Hepatocyte (in vitro differentiated cells): ENCODE measurements at regions not wholly inside any gene's neighbourhood (a gene's known extent, or its start where the extent isn't known, plus 50 kb on each side); places are given as distances from the start of the nearest gene placed in this dataset.

Source experiments
- DNase-seq: peaks from one replicate; pipeline ENCODE4 v3.0.0-alpha.2; 2016; ENCODE audit warnings: low spot score
- H2AFZ ChIP-seq: fragments of 200-600 bp; sonication (generic); 2 replicates; pipeline ENCODE4 v1.6.0; 2016; ENCODE audit warnings: antibody characterized with exemption, mild to moderate bottlenecking
- H3K27ac ChIP-seq: fragments of 200-600 bp; sonication (generic); 2 replicates; pipeline ENCODE4 v1.5.1; 2016; ENCODE audit warnings: mild to moderate bottlenecking
- H3K27me3 ChIP-seq: fragments of 200-600 bp; sonication (generic); 2 replicates; pipeline ENCODE4 v1.6.1; 2016
- H3K36me3 ChIP-seq: fragments of 200-600 bp; sonication (generic); replicated peaks from 2 replicates; pipeline ENCODE4 v1.5.1; 2016; ENCODE audit warnings: low read depth; ENCODE audit not compliant: insufficient read depth
- H3K4me1 ChIP-seq: fragments of 200-600 bp; sonication (generic); 2 replicates; pipeline ENCODE4 v1.5.1; 2016; ENCODE audit warnings: mild to moderate bottlenecking, moderate library complexity; ENCODE audit not compliant: insufficient read depth
- H3K4me2 ChIP-seq: fragments of 200-600 bp; sonication (generic); 2 replicates; pipeline ENCODE4 v1.6.0; 2016
- H3K4me3 ChIP-seq: fragments of 200-600 bp; sonication (generic); 2 replicates; pipeline ENCODE4 v1.5.1; 2016; ENCODE audit warnings: mild to moderate bottlenecking
- H3K79me2 ChIP-seq: fragments of 200-600 bp; sonication (generic); 2 replicates; pipeline ENCODE4 v1.6.0; 2017; ENCODE audit warnings: mild to moderate bottlenecking
- H3K9me2 ChIP-seq: fragments of 200-600 bp; sonication (generic); replicated peaks from 2 replicates; pipeline ENCODE4 v1.6.0; 2017; ENCODE audit warnings: mild to moderate bottlenecking; ENCODE audit not compliant: insufficient read depth
- H3K9me3 ChIP-seq: fragments of 200-600 bp; sonication (generic); 2 replicates; pipeline ENCODE4 v1.5.1; 2016; ENCODE audit warnings: low read depth, mild to moderate bottlenecking
- H4K20me1 ChIP-seq: fragments of 200-600 bp; sonication (generic); 2 replicates; pipeline ENCODE4 v1.6.0; 2016; ENCODE audit warnings: mild to moderate bottlenecking; ENCODE audit not compliant: insufficient read depth, poor library complexity, severe bottlenecking
- CTCF ChIP-seq: fragments of 200-600 bp; sonication (generic); IDR thresholded peaks from 2 replicates; pipeline ENCODE4 v1.5.1; 2016; ENCODE audit warnings: antibody characterized with exemption, mild to moderate bottlenecking; ENCODE audit not compliant: poor library complexity
- EZH2 ChIP-seq: fragments of 200-600 bp; sonication (generic); IDR thresholded peaks from 2 replicates; pipeline ENCODE4 v1.6.1; 2016; ENCODE audit warnings: antibody characterized with exemption, mild to moderate bottlenecking, borderline replicate concordance
- EZH2phosphoT487 ChIP-seq: fragments of 200-600 bp; sonication (generic); IDR thresholded peaks from one replicate; pipeline ENCODE4 v1.6.1; 2018; ENCODE audit warnings: antibody characterized with exemption, mild to moderate bottlenecking, low read depth, moderate library complexity; ENCODE audit not compliant: unreplicated experiment, severe bottlenecking
- WGBS: methylation state at CpG from one replicate; pipeline ENCODE4 v1.1.6; 2016; ENCODE audit warnings: low lambda C conversion rate; ENCODE audit errors: missing lambda C conversion rate; 5-methylcytosine and 5-hydroxymethylcytosine counted together

GRCh38 chr22:20652130-20652529 is 121.8 kb upstream of the SERPIND1 start:
- H4K20me1 ChIP-seq: no peaks in the 10 kb centered on the region
- DNase-seq: no peak
- no peak overlapping the region for H3K4me2 ChIP-seq
- no peaks in the 10 kb centered on the region for H3K27me3 ChIP-seq
- H2AFZ ChIP-seq: no peak overlapping the region
- no peaks in the 10 kb centered on the region for H3K9me2 ChIP-seq
- no peaks in the 10 kb centered on the region for H3K9me3 ChIP-seq
- no peaks in the 10 kb centered on the region for H3K36me3 ChIP-seq
- no peak overlapping the region for H3K27ac ChIP-seq
- WGBS: 93% methylated on average over 6 of the region's 6 CpGs
- no peak for TF ChIP-seq CTCF
- TF ChIP-seq EZH2: no peak
- no peak for TF ChIP-seq EZH2phosphoT487
- no peaks in the 10 kb centered on the region for H3K79me2 ChIP-seq
- H3K4me1 ChIP-seq: no peaks in the 10 kb centered on the region
- no peak overlapping the region for H3K4me3 ChIP-seq

- Histone ChIP-seq H3K4me2 (no peak overlapping the region), H3K9me2 (no peaks in the 10 kb centered on the region)
- WGBS: 89% methylated on average over 6 of the region's 6 CpGs
These were observed 121.3 kb upstream of the SERPIND1 start for GRCh38 chr22:20652582-20652981.

GRCh38 chr22:20653012-20653794 is 120.7 kb upstream of the SERPIND1 start:
- Histone ChIP-seq H3K4me2 (no peak overlapping the region), H3K9me2 (no peaks in the 10 kb centered on the region), H3K36me3 (no peaks in the 10 kb centered on the region), H3K79me2 (no peaks in the 10 kb centered on the region), H3K27me3 (no peaks in the 10 kb centered on the region), H3K4me3 (no peak overlapping the region), H3K27ac (no peak overlapping the region), H2AFZ (no peak overlapping the region), H4K20me1 (no peaks in the 10 kb centered on the region), H3K9me3 (no peaks in the 10 kb centered on the region), H3K4me1 (no peaks in the 10 kb centered on the region)
- TF ChIP-seq EZH2: no peak
- no peak for TF ChIP-seq CTCF
- no peak for TF ChIP-seq EZH2phosphoT487
- WGBS: 87% methylated on average over 7 of the region's 7 CpGs
- no peak for DNase-seq

More at GRCh38 chr22:20652582-20652981, 121.3 kb upstream of the SERPIND1 start:
- Histone ChIP-seq H3K27ac (no peak overlapping the region), H4K20me1 (no peaks in the 10 kb centered on the region), H3K27me3 (no peaks in the 10 kb centered on the region), H3K4me3 (no peak overlapping the region), H2AFZ (no peak overlapping the region), H3K36me3 (no peaks in the 10 kb centered on the region), H3K4me1 (no peaks in the 10 kb centered on the region), H3K79me2 (no peaks in the 10 kb centered on the region), H3K9me3 (no peaks in the 10 kb centered on the region)
- TF ChIP-seq CTCF: no peak
- no peak for TF ChIP-seq EZH2phosphoT487
- TF ChIP-seq EZH2: no peak
- DNase-seq: no peak
